GM19238 (cell line): ENCODE measurements at regions not wholly inside any gene's neighbourhood (a gene's known extent, or its start where the extent isn't known, plus 50 kb on each side); places are given as distances from the start of the nearest gene placed in this dataset.

Experiments used
- DNase-seq: peaks from one replicate; pipeline ENCODE4 v3.0.0; 2011; ENCODE audit warnings: low spot score; ENCODE audit not compliant: insufficient read length

- no peak for DNase-seq
Observed at GRCh38 chr13:40139896-40140520, 484.5 kb downstream of the COG6 start.

DNA sequence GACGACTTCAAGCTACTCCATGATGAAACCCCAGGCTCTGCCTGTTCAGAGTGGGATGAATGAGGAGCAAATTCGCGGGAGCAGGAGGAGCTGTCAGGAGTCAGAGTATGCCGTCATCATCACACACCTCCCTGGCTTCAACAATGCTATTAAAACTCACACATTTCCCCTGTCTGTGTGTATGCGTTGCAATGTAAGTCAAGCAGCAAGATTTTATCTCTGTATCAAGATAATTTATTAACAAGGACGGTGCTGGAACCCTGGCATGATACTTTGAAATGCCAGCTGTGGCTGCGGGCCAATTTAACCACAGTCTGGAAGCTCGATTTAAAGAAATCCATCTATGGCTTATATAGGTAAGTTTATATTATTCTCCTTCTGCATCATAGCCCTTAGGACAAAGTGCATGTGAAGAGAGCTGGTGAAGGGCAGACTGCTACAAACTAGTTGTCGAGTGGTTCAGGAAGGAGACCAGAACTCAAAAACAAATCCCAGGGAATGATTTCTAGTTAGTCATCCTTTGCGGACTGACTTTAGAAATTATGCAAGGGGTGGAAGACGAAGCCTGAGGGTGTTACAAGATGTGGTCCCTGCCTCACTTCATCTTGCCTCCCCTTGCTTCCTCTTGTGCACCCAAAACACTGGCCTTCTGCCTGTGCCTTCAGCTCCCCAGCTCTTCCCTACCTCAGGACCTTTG is 486.5 kb downstream of the COG6 start:
- no peak for DNase-seq

GRCh38 chr13:40143106-40143505 is 487.6 kb downstream of the COG6 start:
- DNase-seq = no peak

GRCh38 chr13:40143559-40143958 is 488.1 kb downstream of the COG6 start:
- no peak for DNase-seq

GRCh38 chr13:40145139-40145538 is 489.7 kb downstream of the COG6 start:
- no peak for DNase-seq

GRCh38 chr13:40146063-40146462 is 490.6 kb downstream of the COG6 start:
- DNase-seq = no peak

GRCh38 chr13:40146611-40147117 is 491.2 kb downstream of the COG6 start:
- DNase-seq = no peak

DNA sequence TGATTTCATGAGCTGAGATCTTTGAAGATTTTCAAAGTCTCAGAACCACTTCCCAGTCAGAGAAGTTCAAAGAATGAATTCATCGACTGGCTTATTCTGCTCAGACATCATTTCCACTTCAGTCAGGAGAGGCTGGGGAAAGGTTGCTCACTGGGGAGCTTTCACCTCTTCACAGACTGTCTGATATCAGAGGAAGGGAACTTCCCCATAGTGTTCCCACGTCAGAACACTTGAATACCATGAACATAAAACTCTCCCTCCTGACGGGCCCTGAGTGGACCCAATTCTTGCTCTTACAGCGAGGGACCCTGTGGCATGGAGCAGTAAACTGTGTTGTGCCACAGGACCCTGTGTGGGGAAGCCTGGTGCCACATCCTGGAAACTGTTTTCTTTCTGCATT is 492.6 kb downstream of the COG6 start:
- no peak for DNase-seq

DNA sequence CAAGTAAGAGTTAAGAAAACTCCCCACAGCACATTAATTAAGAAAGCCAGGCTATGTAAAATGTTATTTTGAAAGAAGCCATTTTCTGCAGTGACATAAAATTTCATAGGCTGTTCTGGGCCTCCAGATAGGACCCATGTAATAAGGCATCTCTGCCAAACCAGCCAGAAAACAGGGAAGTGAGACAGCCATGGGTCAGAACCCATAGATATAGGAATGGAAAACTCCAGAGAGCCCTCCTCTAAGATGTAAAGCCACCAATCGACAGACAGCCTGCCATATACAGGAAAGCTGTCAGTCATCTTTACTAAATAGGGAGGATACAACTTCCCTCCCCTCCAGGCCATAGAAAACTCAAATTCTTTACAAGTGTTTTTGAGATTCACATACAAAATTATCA is 493.3 kb downstream of the COG6 start:
- no peak for DNase-seq

DNA sequence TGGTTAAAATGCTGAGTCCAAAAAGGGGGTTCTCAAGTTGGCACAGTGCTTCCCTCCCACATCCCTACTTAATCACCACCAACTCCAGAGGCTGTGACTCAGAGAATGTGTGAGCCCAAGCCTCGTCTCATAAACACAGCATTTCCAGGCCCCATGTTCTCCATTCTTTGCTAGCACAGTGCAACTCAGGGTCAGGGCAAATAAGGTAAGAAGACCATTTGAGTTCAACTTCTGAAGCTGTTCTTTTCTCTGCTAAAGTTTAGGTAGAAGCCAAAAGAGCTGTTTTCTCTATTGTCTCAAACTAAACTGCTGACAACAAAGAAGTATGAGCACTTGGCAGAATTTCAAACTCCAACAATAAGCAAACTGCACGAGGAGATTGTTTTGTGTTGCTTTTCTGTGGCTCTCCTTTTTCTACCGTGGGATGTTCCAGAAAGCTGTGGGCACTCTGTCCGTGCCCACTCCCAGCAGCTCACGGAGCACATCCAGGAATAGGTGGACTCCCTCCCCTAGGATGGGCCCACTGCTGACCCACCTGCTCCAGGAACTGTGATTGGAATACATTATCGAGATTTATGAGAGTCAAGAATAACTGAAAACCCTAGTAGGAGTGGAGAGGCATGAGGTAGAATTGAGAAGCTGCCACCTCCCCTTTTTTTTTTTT is 494.3 kb downstream of the COG6 start:
- no peak for DNase-seq

DNA sequence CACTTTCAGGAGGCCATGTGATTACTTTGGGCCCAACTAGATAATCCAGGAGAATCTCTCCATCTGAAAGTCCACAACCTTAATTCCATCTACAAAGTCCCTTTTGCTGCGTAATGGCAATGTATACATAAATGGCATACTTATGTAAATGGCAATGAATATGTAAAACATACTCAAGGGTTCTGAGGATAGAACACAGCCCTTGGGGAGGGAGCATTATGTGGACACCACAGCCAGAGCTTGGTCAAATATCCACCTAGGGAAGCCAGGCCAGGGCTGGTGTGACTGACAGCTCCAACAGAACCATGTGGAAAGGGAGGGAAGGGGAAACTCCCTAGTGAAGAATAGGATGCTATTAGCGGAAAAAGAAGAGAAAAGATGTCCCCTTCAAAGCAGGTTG is 496.2 kb downstream of the COG6 start:
- no peak for DNase-seq

GRCh38 chr13:40152145-40152544 is 496.7 kb downstream of the COG6 start:
- no peak for DNase-seq

- no peak for DNase-seq
Observed at GRCh38 chr13:40152922-40153321, 497.5 kb downstream of the COG6 start.

DNA sequence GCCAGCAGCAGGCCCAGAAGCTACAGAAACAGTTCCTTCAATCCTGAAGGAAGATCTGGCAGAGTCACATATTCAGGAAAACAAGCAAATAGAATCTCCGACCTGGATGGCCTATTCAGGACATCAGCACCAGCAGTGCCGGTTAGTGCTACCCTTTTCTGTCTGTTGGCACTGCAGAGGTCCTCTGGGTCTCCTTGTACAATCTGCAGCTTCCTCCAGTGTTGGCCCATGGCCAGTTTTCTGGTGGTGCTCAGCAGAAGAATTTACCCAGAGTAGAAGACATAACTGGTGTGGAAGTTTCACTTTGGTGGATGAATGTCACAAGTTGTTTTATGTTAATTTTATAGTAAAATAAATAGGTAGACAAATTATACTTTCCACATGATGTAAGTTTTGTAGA is 498.1 kb downstream of the COG6 start:
- no peak for DNase-seq

DNA sequence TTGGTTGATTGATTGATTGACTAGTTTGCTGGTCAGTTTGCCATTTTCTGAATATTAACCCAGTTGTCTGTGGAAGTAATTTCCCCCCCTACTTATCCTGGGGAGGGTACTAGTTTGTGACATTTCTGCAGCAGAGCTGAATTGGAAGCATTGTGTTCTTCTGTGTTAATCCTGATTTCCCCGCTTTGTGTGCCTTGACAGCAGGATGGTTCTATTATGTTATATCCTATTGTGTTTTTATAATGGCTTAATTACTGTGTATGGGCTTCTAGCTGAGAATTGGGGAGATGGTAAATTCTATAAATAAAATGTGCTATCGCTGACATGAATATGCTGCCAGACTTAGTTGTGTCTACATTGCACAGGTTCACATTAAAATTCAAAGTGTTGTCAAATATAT is 499.7 kb downstream of the COG6 start:
- DNase-seq = no peak

GRCh38 chr13:40158218-40158617 is 502.8 kb downstream of the COG6 start:
- DNase-seq = no peak

DNA sequence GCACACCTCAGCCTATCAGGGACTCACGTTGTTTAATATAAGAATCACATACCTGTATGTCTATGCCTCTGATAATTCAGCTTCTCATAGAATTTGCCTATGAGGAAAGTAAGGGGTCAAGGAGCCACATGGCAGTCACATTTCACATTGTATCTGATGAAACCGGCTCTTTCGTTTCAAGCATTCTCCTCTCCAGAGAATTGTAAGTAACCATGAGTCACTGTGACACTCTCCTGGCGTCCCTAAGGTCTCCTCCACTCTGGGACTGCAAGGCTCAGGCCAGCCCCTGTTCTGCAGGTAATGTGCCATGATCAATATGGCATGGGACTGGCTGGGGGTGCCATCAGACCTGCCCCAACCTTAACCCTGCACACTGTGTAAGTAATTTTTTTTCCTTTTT is 503.3 kb downstream of the COG6 start:
- no peak for DNase-seq

DNA sequence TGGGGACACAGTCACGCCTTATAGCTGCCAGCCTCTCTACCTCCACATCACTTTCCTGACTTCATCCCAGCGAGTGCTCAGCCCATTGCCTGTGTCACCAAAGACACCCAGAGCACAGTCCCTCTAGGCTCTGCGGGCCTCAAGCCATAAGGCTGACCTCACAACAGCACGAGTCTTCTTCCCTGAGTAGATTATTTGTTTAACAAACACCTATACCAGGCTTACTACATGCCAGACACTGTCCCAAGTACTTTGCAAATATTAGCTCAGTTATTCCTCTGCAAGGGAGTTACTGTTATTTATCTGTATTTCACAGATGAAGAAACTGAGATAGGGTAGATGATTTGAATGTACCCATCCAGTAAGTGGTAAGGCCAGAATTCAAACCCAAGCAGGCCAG is 504.3 kb downstream of the COG6 start:
- DNase-seq = no peak

- DNase-seq = no peak
Observed at GRCh38 chr13:40160618-40161350, 505.3 kb downstream of the COG6 start.

GRCh38 chr13:40161351-40161810 is 505.1 kb downstream of the FOXO1 start:
- no peak for DNase-seq

GRCh38 chr13:40161931-40162330 is 504.5 kb downstream of the FOXO1 start:
- DNase-seq = no peak
